ENCODE measurements at regions not wholly inside any gene's neighbourhood (a gene's known extent, or its start where the extent isn't known, plus 50 kb on each side); places are given as distances from the start of the nearest gene placed in this dataset.

DNA sequence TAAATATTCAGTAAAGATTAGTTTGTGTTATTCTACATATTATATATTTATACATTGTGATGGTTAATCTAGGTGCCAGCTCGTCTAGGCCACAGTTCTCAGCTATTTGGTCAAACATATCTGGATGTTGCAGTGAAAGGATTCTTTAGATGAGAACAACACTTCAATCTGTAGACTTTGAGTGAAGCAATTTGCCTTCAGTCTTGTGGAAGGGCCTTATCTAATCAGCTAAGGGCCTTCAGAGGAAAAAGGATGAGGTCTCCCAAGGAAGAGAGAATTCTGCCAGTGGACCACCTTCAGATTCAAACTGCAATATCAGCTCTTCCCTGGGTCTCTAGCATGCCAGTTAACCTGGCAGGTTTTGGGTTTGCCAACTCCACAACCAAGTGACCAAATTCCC lies 112.0 kb downstream of the SH3TC2 start:
- no peak overlapping the region for H2BK12ac ChIP-seq (ENCODE audit: low read length)
- H2BK120ac ChIP-seq (ENCODE audit: insufficient read depth, low read length, poor library complexity), result no peak overlapping the region
- no peaks in the 10 kb centered on the region for H3K79me1 ChIP-seq (ENCODE audit: low read length)
- H3K9ac ChIP-seq (ENCODE audit: low read length), result no peak overlapping the region
- H3K14ac ChIP-seq (ENCODE audit: low read length), result no peak overlapping the region
- no peaks in the 10 kb centered on the region for H3K9me3 ChIP-seq (ENCODE audit: insufficient read depth, low read depth, low read length)
- no peak overlapping the region for H3K23ac ChIP-seq (ENCODE audit: low read length)
- no peak overlapping the region for H3K4me2 ChIP-seq (ENCODE audit: low read length)
- no peak overlapping the region for H3K4ac ChIP-seq (ENCODE audit: low read depth, low read length)
- no peak overlapping the region for H3K4me3 ChIP-seq (ENCODE audit: low read depth, low read length)
- no peak overlapping the region for H2BK5ac ChIP-seq (ENCODE audit: low read depth, low read length, poor library complexity)
- H3K27ac ChIP-seq (ENCODE audit: low read depth, low read length), result no peak overlapping the region
- H3K79me2 ChIP-seq (ENCODE audit: control insufficient read depth, insufficient read depth, low read length, poor library complexity), result no peaks in the 10 kb centered on the region
- no peaks in the 10 kb centered on the region for H3K36me3 ChIP-seq (ENCODE audit: control insufficient read depth in 1 of 2, insufficient read depth in 2 of 2, low read length in 2 of 2)
- WGBS (ENCODE audit: extremely low coverage, insufficient coverage, insufficient read length), result no CpG with 5 or more reads among the region's 1 CpG
- no peak for DNase-seq
- no peak overlapping the region for H4K8ac ChIP-seq (ENCODE audit: low read depth, low read length)
- H3K27me3 ChIP-seq (ENCODE audit: insufficient read depth, low read length), result no peaks in the 10 kb centered on the region
- no peak overlapping the region for H4K12ac ChIP-seq (ENCODE audit: low read depth, low read length)
- H2AK5ac ChIP-seq (ENCODE audit: low read length), result no peak overlapping the region
- no peak overlapping the region for H2AFZ ChIP-seq (ENCODE audit: insufficient read depth, low read length, poor library complexity)
- no peak overlapping the region for H3K18ac ChIP-seq (ENCODE audit: low read length)
- no peak overlapping the region for H4K91ac ChIP-seq (ENCODE audit: low read depth, low read length)
- H3K4me1 ChIP-seq (ENCODE audit: control insufficient read depth in 1 of 2, insufficient read depth in 2 of 2, low read length in 2 of 2), result no peaks in the 10 kb centered on the region

DNA sequence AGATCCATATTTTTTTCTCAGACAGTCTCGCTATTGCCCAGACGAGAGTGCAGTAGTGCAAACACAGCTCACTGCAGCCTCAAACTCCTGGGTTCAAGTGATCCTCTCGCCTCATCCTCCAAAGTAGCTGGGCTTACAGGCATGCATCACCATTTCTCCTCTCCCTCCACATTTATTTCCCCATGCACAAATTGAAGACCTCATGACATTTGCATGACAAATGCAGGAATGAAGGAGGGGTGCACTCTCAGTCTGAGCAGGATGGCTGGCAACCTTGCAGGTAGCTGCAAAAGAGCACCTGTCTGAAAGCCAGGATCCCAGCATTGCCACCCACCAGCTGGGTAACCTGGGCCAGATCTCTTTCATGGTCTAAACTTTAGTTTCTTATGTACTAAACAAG lies 111.2 kb downstream of the SH3TC2 start:
- H3K4me2 ChIP-seq (ENCODE audit: low read length), result no peak overlapping the region
- no peak for DNase-seq
- H3K9ac ChIP-seq (ENCODE audit: low read length), result no peak overlapping the region
- no CpG with 5 or more reads among the region's 3 CpGs for WGBS (ENCODE audit: extremely low coverage, insufficient coverage, insufficient read length)
- H2BK12ac ChIP-seq (ENCODE audit: low read length), result no peak overlapping the region
- H2BK5ac ChIP-seq (ENCODE audit: low read depth, low read length, poor library complexity), result no peak overlapping the region
- no peak overlapping the region for H3K4ac ChIP-seq (ENCODE audit: low read depth, low read length)
- H2AK5ac ChIP-seq (ENCODE audit: low read length), result no peak overlapping the region
- H3K79me1 ChIP-seq (ENCODE audit: low read length), result no peaks in the 10 kb centered on the region
- no peak overlapping the region for H3K27ac ChIP-seq (ENCODE audit: low read depth, low read length)
- H2BK120ac ChIP-seq (ENCODE audit: insufficient read depth, low read length, poor library complexity), result no peak overlapping the region
- H2AFZ ChIP-seq (ENCODE audit: insufficient read depth, low read length, poor library complexity), result no peak overlapping the region
- H4K8ac ChIP-seq (ENCODE audit: low read depth, low read length), result no peak overlapping the region
- no peak overlapping the region for H4K91ac ChIP-seq (ENCODE audit: low read depth, low read length)
- no peaks in the 10 kb centered on the region for H3K4me1 ChIP-seq (ENCODE audit: control insufficient read depth in 1 of 2, insufficient read depth in 2 of 2, low read length in 2 of 2)
- H3K4me3 ChIP-seq (ENCODE audit: low read depth, low read length), result no peak overlapping the region
- H3K18ac ChIP-seq (ENCODE audit: low read length), result no peak overlapping the region
- no peaks in the 10 kb centered on the region for H3K9me3 ChIP-seq (ENCODE audit: insufficient read depth, low read depth, low read length)
- no peak overlapping the region for H3K23ac ChIP-seq (ENCODE audit: low read length)
- H3K14ac ChIP-seq (ENCODE audit: low read length), result no peak overlapping the region
- no peaks in the 10 kb centered on the region for H3K79me2 ChIP-seq (ENCODE audit: control insufficient read depth, insufficient read depth, low read length, poor library complexity)
- no peaks in the 10 kb centered on the region for H3K27me3 ChIP-seq (ENCODE audit: insufficient read depth, low read length)
- H3K36me3 ChIP-seq (ENCODE audit: control insufficient read depth in 1 of 2, insufficient read depth in 2 of 2, low read length in 2 of 2), result no peaks in the 10 kb centered on the region
- no peak overlapping the region for H4K12ac ChIP-seq (ENCODE audit: low read depth, low read length)

DNA sequence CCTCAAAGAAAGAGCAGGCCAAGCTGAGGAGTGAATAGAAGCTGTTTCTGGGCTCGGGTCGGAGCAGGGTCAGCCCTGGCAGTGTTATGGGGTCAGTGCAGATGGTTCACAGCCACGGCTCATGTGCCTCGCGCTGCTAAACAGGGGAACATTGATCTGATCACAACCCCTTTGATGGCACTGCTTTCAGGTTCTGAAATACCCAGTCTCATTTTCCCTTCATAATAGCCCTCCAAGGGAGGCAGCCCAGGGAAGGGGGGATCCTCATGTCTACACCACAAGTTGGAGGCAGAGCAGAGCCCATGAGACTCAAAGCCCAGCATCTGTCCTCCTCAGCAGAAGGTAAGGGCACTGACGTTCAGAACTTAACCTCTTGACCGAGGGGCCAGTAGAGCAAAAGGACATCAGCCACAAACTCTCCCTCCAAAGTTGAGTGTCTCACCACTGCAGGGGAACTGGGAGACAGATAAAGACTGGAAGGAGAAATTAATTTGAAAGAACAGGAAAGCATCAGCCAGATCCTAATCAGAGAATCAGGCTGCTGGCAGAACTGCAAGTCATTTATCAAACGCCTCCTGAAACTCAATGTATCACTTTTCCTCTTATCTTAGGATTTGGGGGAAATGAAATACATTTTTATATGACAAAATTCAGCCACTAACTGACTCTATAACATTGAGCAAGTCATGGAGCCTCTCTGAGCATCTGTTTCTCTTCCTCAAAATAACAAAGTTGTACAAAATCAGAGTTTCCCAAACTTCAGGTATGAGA lies 110.6 kb downstream of the SH3TC2 start:
- WGBS (ENCODE audit: extremely low coverage, insufficient coverage, insufficient read length), result no CpG with 5 or more reads among the region's 8 CpGs

DNA sequence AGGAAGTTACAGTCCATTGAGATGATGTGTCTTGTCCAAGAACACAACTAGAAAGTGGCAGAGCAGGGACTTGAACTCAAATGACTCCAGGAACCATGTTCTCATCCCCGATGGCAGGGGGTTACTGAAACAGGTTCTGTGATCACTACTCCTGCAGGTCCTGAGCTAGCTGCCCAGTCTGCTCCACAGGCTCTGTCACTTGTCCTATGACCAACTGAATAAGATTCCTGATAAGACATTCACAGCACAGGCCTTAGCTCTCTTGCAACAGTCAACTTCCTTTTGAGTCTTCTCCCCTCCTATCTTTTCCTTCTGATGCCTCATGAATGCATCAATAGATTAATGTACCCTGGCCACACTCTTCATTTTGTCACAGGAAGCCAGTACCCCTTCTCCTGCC lies 109.2 kb downstream of the SH3TC2 start:
- Histone ChIP-seq H2BK12ac (ENCODE audit: low read length) (no peak overlapping the region), H3K23ac (ENCODE audit: low read length) (no peak overlapping the region), H3K4me1 (ENCODE audit: control insufficient read depth in 1 of 2, insufficient read depth in 2 of 2, low read length in 2 of 2) (no peaks in the 10 kb centered on the region), H3K27ac (ENCODE audit: low read depth, low read length) (no peak overlapping the region), H3K36me3 (ENCODE audit: control insufficient read depth in 1 of 2, insufficient read depth in 2 of 2, low read length in 2 of 2) (no peaks in the 10 kb centered on the region), H3K4ac (ENCODE audit: low read depth, low read length) (no peak overlapping the region), H3K9me3 (ENCODE audit: insufficient read depth, low read depth, low read length) (peaks cover 4% of the 10 kb centered on the region), H3K27me3 (ENCODE audit: insufficient read depth, low read length) (no peaks in the 10 kb centered on the region), H3K4me2 (ENCODE audit: low read length) (no peak overlapping the region), H3K79me2 (ENCODE audit: control insufficient read depth, insufficient read depth, low read length, poor library complexity) (no peaks in the 10 kb centered on the region), H2AFZ (ENCODE audit: insufficient read depth, low read length, poor library complexity) (no peak overlapping the region), H2BK5ac (ENCODE audit: low read depth, low read length, poor library complexity) (no peak overlapping the region), H4K12ac (ENCODE audit: low read depth, low read length) (no peak overlapping the region), H4K91ac (ENCODE audit: low read depth, low read length) (no peak overlapping the region), H3K9ac (ENCODE audit: low read length) (no peak overlapping the region), H2BK120ac (ENCODE audit: insufficient read depth, low read length, poor library complexity) (no peak overlapping the region), H3K4me3 (ENCODE audit: low read depth, low read length) (no peak overlapping the region), H4K8ac (ENCODE audit: low read depth, low read length) (no peak overlapping the region), H2AK5ac (ENCODE audit: low read length) (no peak overlapping the region), H3K79me1 (ENCODE audit: low read length) (no peaks in the 10 kb centered on the region), H3K18ac (ENCODE audit: low read length) (no peak overlapping the region), H3K14ac (ENCODE audit: low read length) (no peak overlapping the region)
- no peak for DNase-seq
- no CpG with 5 or more reads among the region's 1 CpG for WGBS (ENCODE audit: extremely low coverage, insufficient coverage, insufficient read length)

More for the DNA sequence above, 110.6 kb downstream of the SH3TC2 start:
- no peaks in the 10 kb centered on the region for H3K36me3 ChIP-seq (ENCODE audit: control insufficient read depth in 1 of 2, insufficient read depth in 2 of 2, low read length in 2 of 2)
- no peak overlapping the region for H3K9ac ChIP-seq (ENCODE audit: low read length)
- no peak for DNase-seq
- H3K4me2 ChIP-seq (ENCODE audit: low read length), result no peak overlapping the region
- no peak overlapping the region for H3K27ac ChIP-seq (ENCODE audit: low read depth, low read length)
- no peak overlapping the region for H3K4ac ChIP-seq (ENCODE audit: low read depth, low read length)
- no peaks in the 10 kb centered on the region for H3K79me1 ChIP-seq (ENCODE audit: low read length)
- H4K91ac ChIP-seq (ENCODE audit: low read depth, low read length), result no peak overlapping the region
- H3K27me3 ChIP-seq (ENCODE audit: insufficient read depth, low read length), result no peaks in the 10 kb centered on the region
- no peak overlapping the region for H2BK120ac ChIP-seq (ENCODE audit: insufficient read depth, low read length, poor library complexity)
- no peak overlapping the region for H2AK5ac ChIP-seq (ENCODE audit: low read length)
- no peak overlapping the region for H2BK12ac ChIP-seq (ENCODE audit: low read length)
- no peak overlapping the region for H3K18ac ChIP-seq (ENCODE audit: low read length)
- no peak overlapping the region for H4K8ac ChIP-seq (ENCODE audit: low read depth, low read length)
- peaks cover 2% of the 10 kb centered on the region for H3K9me3 ChIP-seq (ENCODE audit: insufficient read depth, low read depth, low read length)
- no peaks in the 10 kb centered on the region for H3K79me2 ChIP-seq (ENCODE audit: control insufficient read depth, insufficient read depth, low read length, poor library complexity)
- no peak overlapping the region for H2AFZ ChIP-seq (ENCODE audit: insufficient read depth, low read length, poor library complexity)
- no peaks in the 10 kb centered on the region for H3K4me1 ChIP-seq (ENCODE audit: control insufficient read depth in 1 of 2, insufficient read depth in 2 of 2, low read length in 2 of 2)
- H2BK5ac ChIP-seq (ENCODE audit: low read depth, low read length, poor library complexity), result no peak overlapping the region
- no peak overlapping the region for H4K12ac ChIP-seq (ENCODE audit: low read depth, low read length)
- no peak overlapping the region for H3K4me3 ChIP-seq (ENCODE audit: low read depth, low read length)
- H3K14ac ChIP-seq (ENCODE audit: low read length), result no peak overlapping the region
- no peak overlapping the region for H3K23ac ChIP-seq (ENCODE audit: low read length)
